ENCODE measurements at regions not wholly inside any gene's neighbourhood (a gene's known extent, or its start where the extent isn't known, plus 50 kb on each side); places are given as distances from the start of the nearest gene placed in this dataset.
"Not testable (repeated sequence)": the region's sequence is repeated elsewhere in the genome, so short reads cannot be mapped to it uniquely, and the experiment has no call there.

GRCh38 chr5:67998709-67999261 is 216.8 kb upstream of the PIK3R1 start:
- H3K27ac ChIP-seq: peak overlapping the region in 17 of 21 experiments; percentile 28 to 82 (median 58)

GRCh38 chr5:67997892-67998457 is 217.6 kb upstream of the PIK3R1 start:
- Histone ChIP-seq H3K27ac (peak overlapping the region in 1 of 21 experiments; percentile 82), H3K4me3 (no peak overlapping the region)

More at GRCh38 chr5:67998709-67999261, 216.8 kb upstream of the PIK3R1 start:
- no peak overlapping the region for H3K4me3 ChIP-seq

DNA sequence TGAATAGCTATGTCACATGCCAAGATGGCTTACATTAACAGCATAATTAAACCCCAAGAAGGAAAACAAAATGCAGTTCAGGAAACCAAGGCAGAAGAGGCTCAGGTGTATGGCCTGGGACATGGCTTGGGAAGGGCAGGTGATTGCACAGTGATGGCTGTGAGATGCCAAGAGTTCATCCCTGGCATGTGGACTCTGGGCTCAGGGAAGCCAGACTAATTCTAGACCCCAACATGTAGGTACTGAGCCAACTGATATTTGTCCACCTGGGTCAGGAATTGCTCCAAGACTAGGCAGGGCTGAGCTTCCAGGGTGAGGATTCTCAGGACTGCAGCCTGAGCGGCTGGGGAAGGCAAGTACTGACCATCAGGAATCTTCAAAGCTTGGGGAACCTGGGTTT is 218.4 kb upstream of the PIK3R1 start:
- H3K4me3 ChIP-seq: no peak overlapping the region
- no peak overlapping the region for H3K27ac ChIP-seq

- Histone ChIP-seq H3K4me3 (no peak overlapping the region), H3K27ac (no peak overlapping the region)
Measured at GRCh38 chr5:67996596-67996995, 219.0 kb upstream of the PIK3R1 start.

DNA sequence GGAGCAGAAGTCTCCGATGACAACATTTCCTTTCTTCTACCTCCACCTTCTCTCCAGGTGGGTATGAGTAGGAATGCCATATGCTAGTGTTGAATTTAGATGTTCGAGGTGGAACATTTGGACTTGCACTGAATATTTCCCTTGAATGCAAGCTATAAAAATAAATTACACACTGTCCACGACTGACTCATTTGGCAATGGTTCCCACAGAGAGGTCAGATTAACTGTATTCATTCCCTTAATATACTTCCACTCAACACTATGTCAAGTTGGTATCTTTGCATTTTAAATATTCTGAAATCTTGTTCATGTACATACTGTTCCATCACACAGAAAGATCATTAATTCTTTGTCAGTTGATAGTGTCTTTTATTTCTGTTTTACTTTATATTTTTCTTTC is 222.6 kb upstream of the PIK3R1 start:
- H3K27ac ChIP-seq: no peak overlapping the region

GRCh38 chr5:67989456-67989855 is 226.1 kb upstream of the PIK3R1 start:
- Histone ChIP-seq H3K4me3 (no peak overlapping the region), H3K27ac (no peak overlapping the region)

More for the DNA sequence above, 222.6 kb upstream of the PIK3R1 start:
- no peak overlapping the region for H3K4me3 ChIP-seq

- no peak overlapping the region for H3K27ac ChIP-seq
- H3K4me3 ChIP-seq: no peak overlapping the region
Measured at GRCh38 chr5:67986761-67987160, 228.8 kb upstream of the PIK3R1 start.

GRCh38 chr5:67985686-67986387 is 229.7 kb upstream of the PIK3R1 start:
- Histone ChIP-seq H3K4me3 (no peak overlapping the region), H3K27ac (no peak overlapping the region)

DNA sequence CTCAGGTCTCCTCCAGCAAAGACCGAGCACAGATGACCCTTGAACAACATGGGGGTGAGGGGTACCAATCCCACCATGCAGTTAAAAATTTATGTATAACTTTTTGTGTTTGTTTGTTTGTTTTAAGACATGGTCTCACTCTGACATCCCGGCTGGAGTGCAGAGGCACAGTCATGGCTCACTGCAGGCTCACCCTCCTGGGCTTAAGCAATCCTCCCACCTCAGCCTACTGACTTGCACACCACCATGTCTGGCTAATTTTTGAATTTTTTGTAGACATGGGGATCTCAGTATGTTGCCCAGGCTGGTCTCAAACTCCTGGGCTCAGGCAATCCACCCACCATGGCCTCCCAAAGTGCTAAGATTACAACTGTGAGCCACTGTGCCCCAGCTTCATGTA is 231.0 kb upstream of the PIK3R1 start:
- no peak overlapping the region for H3K4me3 ChIP-seq
- peak overlapping the region in 1 of 21 experiments; percentile 71 for H3K27ac ChIP-seq

- H3K27ac ChIP-seq: peak overlapping the region in 7 of 21 experiments; percentile 17 to 71 (median 56)
- H3K4me3 ChIP-seq: no peak overlapping the region
Measured at GRCh38 chr5:67983251-67984110, 232.1 kb upstream of the PIK3R1 start.

GRCh38 chr5:67982160-67982559 is 233.4 kb upstream of the PIK3R1 start:
- H3K27ac ChIP-seq, H3K4me3 ChIP-seq: not testable (repeated sequence)

DNA sequence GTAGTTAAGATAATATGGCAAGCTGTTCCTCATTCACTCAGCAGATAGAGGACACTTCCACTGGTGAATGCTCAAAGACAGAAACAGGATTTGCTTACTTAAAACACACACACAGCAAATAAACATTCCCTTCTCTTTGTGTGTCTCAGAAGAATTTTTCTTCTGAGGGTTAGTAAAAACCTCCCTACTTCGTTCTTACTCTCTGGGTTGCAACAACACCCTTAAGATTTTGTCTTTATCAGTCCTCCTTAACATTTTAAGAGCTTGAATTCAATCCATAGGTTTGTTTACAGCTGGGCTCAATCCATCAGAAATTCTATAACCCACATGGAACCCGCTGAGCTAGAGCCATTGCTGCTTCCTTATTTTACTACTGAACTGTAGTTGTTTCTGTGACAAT is 237.4 kb upstream of the PIK3R1 start:
- Histone ChIP-seq H3K27ac (peak overlapping the region in 5 of 21 experiments; percentile 1 to 60 (median 25)), H3K4me3 (no peak overlapping the region)

- Histone ChIP-seq H3K27ac (peak overlapping the region in 8 of 21 experiments; percentile 1 to 60 (median 38)), H3K4me3 (no peak overlapping the region)
Measured at GRCh38 chr5:67976891-67977601, 238.5 kb upstream of the PIK3R1 start.

DNA sequence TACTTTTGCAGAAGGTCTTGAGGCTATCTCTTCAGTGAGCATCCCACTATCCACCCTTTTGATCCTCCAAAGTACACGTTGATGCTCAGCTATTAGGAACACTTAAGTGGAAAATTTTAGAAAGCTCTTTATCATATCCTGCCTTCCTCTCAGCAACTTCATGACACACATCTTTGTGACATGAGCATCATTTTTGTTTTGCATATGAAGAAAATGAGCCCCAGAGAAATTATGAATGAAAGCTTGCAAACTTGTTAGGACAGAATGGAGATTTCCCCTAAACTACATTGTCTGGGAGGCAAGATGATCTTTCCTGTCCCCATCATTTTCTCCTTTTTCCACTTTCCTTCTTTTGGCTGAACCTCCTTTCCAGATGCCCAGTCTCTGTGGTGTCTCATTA is 239.4 kb upstream of the PIK3R1 start:
- Histone ChIP-seq H3K27ac (peak overlapping the region in 3 of 21 experiments; percentile 15 to 53 (median 40)), H3K4me3 (no peak overlapping the region)

DNA sequence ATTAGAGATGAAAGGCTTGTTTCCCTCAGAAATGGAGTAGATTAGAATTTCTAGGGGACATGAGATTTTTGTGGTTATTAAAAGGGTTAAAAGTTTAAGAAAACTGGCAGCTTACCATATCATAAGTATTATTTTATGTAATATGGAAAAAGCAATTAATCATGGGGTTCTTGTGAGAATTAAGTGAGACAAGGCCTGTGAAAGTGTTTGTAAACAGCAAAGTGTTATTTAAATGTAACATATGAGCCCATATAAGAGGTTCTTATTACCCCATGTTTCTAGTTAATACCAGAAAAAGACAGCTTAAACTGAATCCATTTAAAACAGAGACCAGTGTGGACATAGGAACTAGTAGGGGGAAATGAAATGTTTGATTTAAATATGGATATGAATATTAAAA is 241.1 kb upstream of the PIK3R1 start:
- H3K4me3 ChIP-seq: no peak overlapping the region
- H3K27ac ChIP-seq: no peak overlapping the region

DNA sequence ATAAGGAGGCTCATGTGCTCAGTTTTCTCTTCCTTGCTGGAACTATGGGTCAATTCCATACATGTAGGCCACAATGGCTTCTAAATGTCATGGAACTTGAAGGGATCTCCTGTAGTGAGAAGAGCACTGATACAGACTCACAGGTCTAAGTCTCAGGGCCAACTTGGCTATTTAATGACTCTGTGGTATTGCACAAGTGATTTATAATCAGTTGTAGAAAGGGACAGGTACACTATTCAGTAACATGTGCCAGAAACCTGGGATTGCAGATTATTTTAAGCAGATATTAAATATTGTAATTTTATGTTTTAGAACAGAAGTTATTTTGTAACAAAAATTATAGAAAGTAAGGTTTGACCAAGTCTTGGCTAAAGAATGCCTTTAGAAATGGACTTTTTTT is 241.5 kb upstream of the PIK3R1 start:
- Histone ChIP-seq H3K4me3 (no peak overlapping the region), H3K27ac (no peak overlapping the region)

DNA sequence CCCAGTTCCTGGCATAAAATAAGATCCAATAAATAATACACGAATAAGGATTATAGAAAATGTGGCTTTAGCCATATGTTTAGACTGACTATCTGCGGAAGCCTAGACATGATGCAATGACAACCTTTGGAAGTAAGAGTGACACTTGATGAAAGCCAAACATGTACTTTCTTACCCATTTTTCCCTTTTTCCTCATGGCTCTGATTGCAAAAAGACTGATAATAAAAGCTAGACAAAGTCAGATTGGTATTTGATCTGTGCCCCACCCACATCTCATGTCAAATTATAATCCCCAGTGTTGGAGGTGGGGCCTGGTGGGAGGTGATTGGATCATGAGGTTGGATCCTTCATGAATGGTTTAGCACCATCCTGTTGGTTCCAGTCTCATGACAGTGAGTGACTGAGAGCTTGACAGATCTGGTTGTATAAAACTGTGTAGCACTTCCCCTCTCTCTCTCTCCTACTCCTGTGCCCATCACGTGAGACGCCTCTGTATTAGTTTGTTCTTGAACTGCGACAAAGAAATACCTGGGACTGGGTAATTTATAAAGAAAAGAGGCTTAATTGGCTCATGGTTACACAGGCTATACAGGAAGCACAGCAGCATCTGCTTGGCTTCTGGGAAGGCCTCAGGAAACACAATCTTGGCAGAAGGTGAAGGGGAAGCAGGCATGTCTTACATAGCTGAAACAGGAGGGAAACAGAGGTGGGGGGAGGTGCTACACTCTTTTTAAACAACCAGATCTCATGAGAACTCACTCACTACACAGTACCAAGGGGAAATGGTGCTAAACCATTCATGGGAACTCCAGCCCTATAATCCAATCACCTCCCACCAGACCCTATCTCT is 243.4 kb upstream of the PIK3R1 start:
- Histone ChIP-seq H3K27ac (peak overlapping the region in 12 of 21 experiments; percentile 1 to 69 (median 44)), H3K4me3 (no peak overlapping the region)

- peak overlapping the region in 12 of 21 experiments; percentile 7 to 69 (median 48) for H3K27ac ChIP-seq
- no peak overlapping the region for H3K4me3 ChIP-seq
Measured at GRCh38 chr5:67971223-67971830, 244.2 kb upstream of the PIK3R1 start.

Data from skin epidermis (tissue), 12 donors.